Activated naive CD8-positive, alpha-beta T cell treated with anti-CD3 and anti-CD28 coated beads for 36 hours (primary cell): ENCODE measurements at regions not wholly inside any gene's neighbourhood (a gene's known extent, or its start where the extent isn't known, plus 50 kb on each side); places are given as distances from the start of the nearest gene placed in this dataset.
A peak's percentile ranks its signal among the peaks of the same experiment; 100 is the strongest.

Source experiments
- DNase-seq: peaks from one replicate; pipeline ENCODE4 v3.0.0; 2021
- H3K27ac Mint-ChIP-seq: one replicate; pipeline ENCODE4 v1.8.0; 2022; ENCODE audit warnings: mild to moderate bottlenecking, moderate library complexity, mixed read lengths
- H3K27me3 Mint-ChIP-seq: one replicate; pipeline ENCODE4 v1.8.0; 2022; ENCODE audit warnings: mild to moderate bottlenecking, mixed read lengths
- H3K36me3 Mint-ChIP-seq: one replicate; pipeline ENCODE4 v1.8.0; 2021; ENCODE audit warnings: mild to moderate bottlenecking, mixed read lengths
- H3K4me1 Mint-ChIP-seq: one replicate; pipeline ENCODE4 v1.8.0; 2021; ENCODE audit warnings: mixed read lengths
- H3K4me3 Mint-ChIP-seq: one replicate; pipeline ENCODE4 v1.8.0; 2022; ENCODE audit warnings: mild to moderate bottlenecking, moderate library complexity, mixed read lengths
- H3K9me3 Mint-ChIP-seq: one replicate; pipeline ENCODE4 v1.8.0; 2022; ENCODE audit warnings: mixed read lengths

DNA sequence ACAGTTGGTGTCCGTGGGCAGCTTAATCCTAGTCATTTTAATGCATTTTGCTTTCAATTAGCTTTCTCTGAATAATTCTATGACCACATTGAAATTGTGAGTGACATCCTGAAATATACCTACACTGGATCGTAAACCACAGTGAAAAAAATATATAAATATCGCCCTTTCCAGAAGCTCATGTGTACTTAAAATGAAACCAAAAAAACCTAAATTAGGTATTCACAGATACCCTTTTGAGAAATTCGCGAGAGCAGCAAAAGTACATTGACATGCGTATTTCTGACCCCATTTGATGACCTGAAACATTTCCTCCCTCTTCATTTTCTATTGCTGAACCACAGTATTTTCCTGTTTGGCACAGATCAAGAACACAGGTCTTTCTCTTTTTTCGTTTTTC is 253.8 kb downstream of the LTN1 start:
- peaks cover 7% of the 10 kb centered on the region for H3K4me1 Mint-ChIP-seq
- H3K9me3 Mint-ChIP-seq, result no peaks in the 10 kb centered on the region
- H3K36me3 Mint-ChIP-seq, result peaks cover 3% of the 10 kb centered on the region
- peak overlapping the region; percentile 1 for H3K4me3 Mint-ChIP-seq
- no peaks in the 10 kb centered on the region for H3K27me3 Mint-ChIP-seq
- peak overlapping the region; percentile 21 for H3K27ac Mint-ChIP-seq
- no peak for DNase-seq

DNA sequence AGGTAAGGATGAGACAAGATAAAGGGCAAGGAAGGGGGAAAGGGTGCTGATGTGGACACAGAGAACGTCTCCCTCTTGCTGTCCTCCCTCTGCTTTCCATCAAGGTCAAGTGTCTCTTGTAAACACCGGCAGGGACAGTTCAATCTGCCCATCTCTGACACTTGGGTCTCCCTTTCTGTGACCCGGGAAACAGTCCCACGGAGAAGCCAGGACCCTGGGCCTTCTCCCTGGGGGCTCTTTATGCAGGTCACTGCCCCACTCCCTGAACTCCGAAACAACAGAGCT is 254.3 kb downstream of the LTN1 start:
- Mint-ChIP-seq H3K9me3 (no peaks in the 10 kb centered on the region), H3K27me3 (no peaks in the 10 kb centered on the region), H3K27ac (no peak overlapping the region), H3K4me3 (no peak overlapping the region), H3K36me3 (peaks cover 1% of the 10 kb centered on the region), H3K4me1 (peaks cover 7% of the 10 kb centered on the region)
- no peak for DNase-seq

GRCh38 chr21:28737674-28738419 is 254.8 kb downstream of the LTN1 start:
- Mint-ChIP-seq H3K4me3 (no peak overlapping the region), H3K36me3 (no peaks in the 10 kb centered on the region), H3K9me3 (no peaks in the 10 kb centered on the region), H3K4me1 (peaks cover 7% of the 10 kb centered on the region), H3K27me3 (no peaks in the 10 kb centered on the region), H3K27ac (no peak overlapping the region)
- DNase-seq, result no peak

DNA sequence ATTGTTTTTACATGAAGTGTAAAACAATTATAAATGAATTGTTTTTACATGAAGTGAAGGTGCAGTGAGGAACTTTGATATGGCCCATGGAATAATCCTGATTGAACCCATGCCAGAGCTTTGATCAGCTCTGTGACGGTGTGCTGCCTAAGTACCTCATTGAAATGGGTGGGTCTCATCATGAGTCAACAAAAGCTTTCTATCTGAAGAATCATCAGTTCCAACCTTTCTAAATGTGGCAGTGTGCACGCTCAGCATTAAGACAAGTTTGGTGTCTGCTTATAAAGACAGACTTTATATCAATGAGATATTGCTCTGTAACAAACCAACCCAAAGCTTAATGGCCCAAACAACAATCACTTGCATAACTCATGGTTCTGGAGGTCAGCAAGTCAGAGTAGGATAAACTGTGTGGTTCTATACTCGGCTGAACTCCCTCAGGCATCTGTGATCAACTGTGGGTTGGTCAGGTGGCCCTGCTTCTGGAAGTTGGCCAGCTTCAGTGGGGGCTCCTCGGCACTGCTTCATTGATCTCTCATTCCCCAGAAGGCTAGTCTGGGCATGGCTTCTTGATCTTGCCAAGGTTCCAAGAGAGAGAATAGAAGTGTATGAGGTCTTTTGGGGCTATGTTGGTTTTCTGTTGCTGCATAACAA is 258.0 kb downstream of the LTN1 start:
- H3K27ac Mint-ChIP-seq, result no peak overlapping the region
- H3K9me3 Mint-ChIP-seq, result no peaks in the 10 kb centered on the region
- H3K4me3 Mint-ChIP-seq, result no peak overlapping the region
- DNase-seq, result no peak
- peaks cover 7% of the 10 kb centered on the region for H3K4me1 Mint-ChIP-seq
- no peaks in the 10 kb centered on the region for H3K36me3 Mint-ChIP-seq
- H3K27me3 Mint-ChIP-seq, result no peaks in the 10 kb centered on the region

DNA sequence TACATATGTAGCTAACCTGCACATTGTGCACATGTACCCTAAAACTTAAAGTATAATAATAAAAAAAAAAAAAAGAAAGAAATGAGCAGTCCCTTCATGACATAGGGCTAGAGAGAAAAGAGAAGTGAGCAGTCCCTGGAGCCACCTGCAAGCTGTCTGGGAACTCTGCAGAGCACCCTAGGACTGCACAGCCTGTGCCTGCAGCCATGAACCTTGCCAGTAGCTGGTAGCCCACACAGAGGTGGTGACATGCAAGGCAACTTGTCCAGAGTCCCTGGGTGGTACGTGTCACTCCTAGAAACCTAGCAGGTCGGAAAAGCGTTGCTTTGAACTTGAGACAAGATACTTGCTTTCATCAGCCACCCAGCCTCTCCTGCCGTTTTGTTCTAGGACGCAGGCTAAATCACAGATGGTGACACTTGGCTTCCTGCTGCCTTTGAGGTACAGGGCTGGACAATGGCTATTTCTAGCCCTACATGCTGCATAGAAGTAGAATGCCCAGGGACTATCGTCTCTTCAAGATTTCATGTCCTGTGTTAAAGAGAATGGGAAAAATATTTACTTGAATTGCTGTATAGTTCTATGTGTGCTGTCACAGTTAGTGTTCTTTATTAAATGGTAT is 260.9 kb downstream of the LTN1 start:
- Mint-ChIP-seq H3K36me3 (no peaks in the 10 kb centered on the region), H3K27me3 (no peaks in the 10 kb centered on the region), H3K4me1 (no peaks in the 10 kb centered on the region), H3K9me3 (no peaks in the 10 kb centered on the region), H3K27ac (no peak overlapping the region), H3K4me3 (no peak overlapping the region)
- DNase-seq, result no peak

DNA sequence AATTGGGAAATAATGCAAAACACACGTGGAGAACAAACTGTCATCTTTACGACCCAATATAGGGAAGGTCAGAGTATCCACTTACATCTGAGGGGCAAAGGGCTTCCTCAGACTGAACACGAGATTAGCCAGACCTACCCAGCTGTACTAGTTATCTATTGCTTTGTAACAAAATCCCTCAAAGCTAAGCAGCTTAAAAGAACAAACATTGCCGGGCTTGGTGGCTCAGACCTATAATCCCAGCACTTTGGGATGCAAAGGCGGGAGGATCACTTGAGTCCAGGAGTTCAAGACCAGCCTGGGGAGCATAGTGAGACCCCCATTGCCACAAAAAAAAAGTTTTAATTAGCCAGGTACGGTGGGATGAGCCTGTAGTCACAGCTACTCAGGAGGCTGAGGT is 262.8 kb downstream of the LTN1 start:
- Mint-ChIP-seq H3K27me3 (no peaks in the 10 kb centered on the region), H3K27ac (no peak overlapping the region)
- no peak for DNase-seq

GRCh38 chr21:28727809-28728208 is 264.9 kb downstream of the LTN1 start:
- Mint-ChIP-seq H3K36me3 (no peaks in the 10 kb centered on the region), H3K4me1 (no peaks in the 10 kb centered on the region), H3K9me3 (no peaks in the 10 kb centered on the region), H3K27ac (no peak overlapping the region), H3K4me3 (no peak overlapping the region), H3K27me3 (no peaks in the 10 kb centered on the region)
- DNase-seq, result no peak

More for the DNA sequence above, 262.8 kb downstream of the LTN1 start:
- H3K4me1 Mint-ChIP-seq, result no peaks in the 10 kb centered on the region
- H3K36me3 Mint-ChIP-seq, result no peaks in the 10 kb centered on the region
- H3K9me3 Mint-ChIP-seq, result no peaks in the 10 kb centered on the region
- H3K4me3 Mint-ChIP-seq, result no peak overlapping the region

DNA sequence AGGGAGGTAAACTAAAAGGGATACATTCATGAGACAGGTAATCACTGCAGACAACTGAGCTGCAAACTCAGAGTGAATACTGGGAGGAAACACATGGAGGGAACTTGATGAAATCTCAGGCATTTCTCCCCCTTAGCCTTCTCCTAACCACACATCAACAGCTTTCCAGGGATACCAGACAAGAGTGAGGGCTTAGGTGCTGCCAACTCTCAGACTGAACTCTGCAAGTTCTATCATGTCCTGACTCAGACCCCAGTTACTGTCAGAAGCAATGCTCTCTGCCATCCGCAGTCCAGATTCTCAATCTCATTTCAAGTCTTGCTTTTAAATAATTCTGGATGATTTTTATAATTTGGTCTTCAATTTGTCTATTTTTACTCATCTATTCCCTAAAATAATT is 267.3 kb downstream of the LTN1 start:
- no peak overlapping the region for H3K27ac Mint-ChIP-seq
- no peaks in the 10 kb centered on the region for H3K4me1 Mint-ChIP-seq
- no peaks in the 10 kb centered on the region for H3K9me3 Mint-ChIP-seq
- H3K4me3 Mint-ChIP-seq, result no peak overlapping the region
- H3K36me3 Mint-ChIP-seq, result no peaks in the 10 kb centered on the region
- no peak for DNase-seq
- H3K27me3 Mint-ChIP-seq, result no peaks in the 10 kb centered on the region

DNA sequence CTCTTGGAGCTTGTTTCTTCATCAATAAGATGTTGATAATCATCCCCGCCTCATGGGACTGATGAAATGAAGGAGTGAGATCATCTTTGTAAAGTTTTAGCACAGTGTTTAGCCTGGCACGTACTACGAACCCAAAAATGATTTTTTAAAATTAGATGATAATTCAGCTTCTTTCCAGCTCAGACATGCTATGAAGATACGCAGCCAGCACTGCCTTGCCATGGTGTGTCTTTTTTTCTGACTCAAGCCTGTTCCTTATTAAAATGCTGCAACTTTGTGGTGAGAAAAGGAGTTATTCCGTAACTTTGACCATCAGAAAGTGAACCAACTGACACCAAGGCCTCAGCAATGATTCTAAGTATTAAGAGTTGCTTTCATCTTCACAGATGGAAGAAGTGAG is 269.0 kb downstream of the LTN1 start:
- no peak for DNase-seq
- Mint-ChIP-seq H3K4me1 (no peaks in the 10 kb centered on the region), H3K27me3 (no peaks in the 10 kb centered on the region), H3K4me3 (no peak overlapping the region), H3K9me3 (peaks cover 2% of the 10 kb centered on the region), H3K27ac (no peak overlapping the region), H3K36me3 (peaks cover 6% of the 10 kb centered on the region)

DNA sequence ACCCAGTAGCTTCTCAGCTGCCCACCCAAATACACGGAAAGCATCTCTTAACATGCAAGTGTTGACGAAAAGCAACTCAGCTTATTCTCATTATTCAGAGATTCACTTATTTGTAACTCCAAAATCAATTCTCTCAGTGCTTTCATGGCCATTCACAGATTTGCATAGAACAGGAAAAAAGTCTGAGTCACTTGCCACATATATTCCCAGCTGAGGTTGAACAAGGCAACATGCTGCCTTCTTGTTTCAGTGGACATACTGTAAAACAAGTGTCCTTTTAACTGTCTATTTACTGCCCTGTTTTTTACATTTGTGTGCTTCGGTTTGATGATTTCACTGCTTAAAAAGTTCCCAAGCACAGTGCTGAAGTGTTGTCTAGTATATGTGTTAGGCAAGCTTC is 273.0 kb downstream of the LTN1 start:
- no peak overlapping the region for H3K27ac Mint-ChIP-seq
- peaks cover 2% of the 10 kb centered on the region for H3K9me3 Mint-ChIP-seq
- no peaks in the 10 kb centered on the region for H3K27me3 Mint-ChIP-seq
- H3K4me3 Mint-ChIP-seq, result no peak overlapping the region
- no peaks in the 10 kb centered on the region for H3K4me1 Mint-ChIP-seq
- peaks cover 6% of the 10 kb centered on the region for H3K36me3 Mint-ChIP-seq
- no peak for DNase-seq

DNA sequence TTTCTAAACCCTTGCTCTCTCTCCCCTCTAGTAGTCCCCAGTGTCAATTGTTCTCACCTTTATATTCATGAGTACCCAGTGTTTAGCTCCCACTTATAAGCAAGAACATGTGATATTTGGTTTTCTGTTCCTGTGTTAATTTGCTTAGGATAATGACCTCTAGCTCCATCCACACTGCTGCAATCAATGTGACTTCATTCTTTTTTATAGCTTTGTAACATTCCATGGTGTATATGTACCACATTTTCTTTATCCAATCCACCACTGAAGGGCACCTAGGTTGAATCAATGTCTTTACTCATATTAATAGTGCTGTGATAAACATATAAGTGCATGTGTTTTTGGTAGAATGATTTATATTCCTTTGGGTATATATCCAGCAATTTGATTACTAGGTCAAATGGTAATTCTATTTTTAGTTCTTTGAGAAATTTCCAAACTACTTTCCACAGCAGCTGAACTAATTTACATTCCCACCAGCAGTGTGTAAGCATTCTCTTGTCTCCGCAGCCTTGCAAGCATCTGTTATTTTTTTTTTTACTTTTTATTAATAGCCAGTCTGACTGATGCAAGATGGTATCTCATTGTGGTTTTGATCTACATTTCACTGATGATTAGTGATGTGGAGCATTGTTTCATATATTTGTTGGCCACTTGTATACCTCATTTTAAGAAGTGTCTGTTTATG is 277.8 kb downstream of the LTN1 start:
- Mint-ChIP-seq H3K9me3 (peaks cover 2% of the 10 kb centered on the region), H3K4me3 (no peak overlapping the region), H3K4me1 (no peaks in the 10 kb centered on the region), H3K27me3 (no peaks in the 10 kb centered on the region), H3K27ac (no peak overlapping the region), H3K36me3 (peaks cover 8% of the 10 kb centered on the region)
- no peak for DNase-seq

DNA sequence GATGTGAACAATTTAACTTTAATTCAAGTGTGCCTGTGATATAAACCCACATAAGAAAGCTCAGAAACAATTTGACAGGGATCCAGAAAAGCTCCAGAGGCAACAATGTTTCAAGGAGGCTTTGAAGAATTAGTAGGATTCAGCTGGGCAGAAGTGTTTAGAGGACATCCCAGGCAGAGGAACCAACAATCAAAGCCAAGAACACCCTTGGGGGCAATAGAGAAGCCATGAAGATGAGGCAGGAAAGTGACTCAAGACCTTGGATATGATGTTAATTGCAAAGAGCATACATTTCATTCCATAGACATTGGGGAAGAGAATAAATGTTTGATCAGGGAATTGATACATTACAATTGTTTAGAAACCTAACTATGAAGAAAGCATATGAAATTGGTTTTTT is 280.3 kb downstream of the LTN1 start:
- Mint-ChIP-seq H3K27ac (no peak overlapping the region), H3K27me3 (no peaks in the 10 kb centered on the region), H3K4me3 (no peak overlapping the region), H3K9me3 (peaks cover 5% of the 10 kb centered on the region), H3K4me1 (no peaks in the 10 kb centered on the region), H3K36me3 (peaks cover 8% of the 10 kb centered on the region)
- no peak for DNase-seq

DNA sequence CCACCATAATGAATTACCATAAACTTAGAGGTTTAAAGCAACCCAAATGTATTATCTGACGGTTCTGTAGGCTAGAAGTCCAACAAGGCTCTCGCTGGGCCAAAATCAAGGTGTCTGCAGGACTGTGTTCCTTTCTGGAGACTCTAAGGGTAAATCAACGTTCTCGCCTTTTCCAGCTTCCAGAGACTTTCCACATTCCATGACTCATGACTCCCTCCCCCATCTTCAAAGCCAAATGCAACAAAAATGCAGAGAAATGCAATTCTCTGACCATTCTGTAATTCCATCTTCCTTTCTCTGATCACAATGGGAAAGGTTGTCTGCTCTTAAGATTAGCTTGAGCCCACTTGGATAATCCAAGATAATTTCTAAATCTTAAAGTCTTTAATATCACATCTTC is 287.1 kb downstream of the LTN1 start:
- Mint-ChIP-seq H3K9me3 (peaks cover 17% of the 10 kb centered on the region), H3K4me1 (no peaks in the 10 kb centered on the region), H3K27me3 (no peaks in the 10 kb centered on the region), H3K27ac (no peak overlapping the region), H3K36me3 (peaks cover 15% of the 10 kb centered on the region), H3K4me3 (no peak overlapping the region)
- DNase-seq, result no peak

- Mint-ChIP-seq H3K4me1 (no peaks in the 10 kb centered on the region), H3K36me3 (peaks cover 15% of the 10 kb centered on the region), H3K4me3 (no peak overlapping the region), H3K9me3 (peaks cover 17% of the 10 kb centered on the region), H3K27ac (no peak overlapping the region), H3K27me3 (no peaks in the 10 kb centered on the region)
- DNase-seq, result no peak
These were observed 287.9 kb downstream of the LTN1 start for GRCh38 chr21:28704746-28705145.

GRCh38 chr21:28703861-28704260 is 288.8 kb downstream of the LTN1 start:
- H3K36me3 Mint-ChIP-seq, result peaks cover 12% of the 10 kb centered on the region
- peaks cover 12% of the 10 kb centered on the region for H3K9me3 Mint-ChIP-seq
- no peaks in the 10 kb centered on the region for H3K4me1 Mint-ChIP-seq
- DNase-seq, result no peak
- no peaks in the 10 kb centered on the region for H3K27me3 Mint-ChIP-seq
- H3K27ac Mint-ChIP-seq, result no peak overlapping the region
- no peak overlapping the region for H3K4me3 Mint-ChIP-seq
